GM13977 (cell line): ENCODE measurements at regions not wholly inside any gene's neighbourhood (a gene's known extent, or its start where the extent isn't known, plus 50 kb on each side); places are given as distances from the start of the nearest gene placed in this dataset.

Experiments
- DNase-seq: peaks from one replicate; pipeline ENCODE4 v3.0.0; 2012; ENCODE audit warnings: low spot score
- CTCF ChIP-seq: IDR thresholded peaks from 2 replicates; pipeline ENCODE4 v1.5.1; 2012; ENCODE audit warnings: mild to moderate bottlenecking, control low read depth; ENCODE audit not compliant: insufficient read depth; ENCODE audit errors: extremely low read depth, missing control alignments
- in situ Hi-C: fragments of 300-500 bp; cut with MboI; formaldehyde crosslinking; loops from one replicate; pipeline ENCODE4 v1.12.0; 2022; ENCODE audit warnings: low sequenced_read_pairs, low pct_unique_long_range_greater_than_20kb, mixed read lengths, inconsistent platforms; ENCODE audit not compliant: unreplicated experiment

DNA sequence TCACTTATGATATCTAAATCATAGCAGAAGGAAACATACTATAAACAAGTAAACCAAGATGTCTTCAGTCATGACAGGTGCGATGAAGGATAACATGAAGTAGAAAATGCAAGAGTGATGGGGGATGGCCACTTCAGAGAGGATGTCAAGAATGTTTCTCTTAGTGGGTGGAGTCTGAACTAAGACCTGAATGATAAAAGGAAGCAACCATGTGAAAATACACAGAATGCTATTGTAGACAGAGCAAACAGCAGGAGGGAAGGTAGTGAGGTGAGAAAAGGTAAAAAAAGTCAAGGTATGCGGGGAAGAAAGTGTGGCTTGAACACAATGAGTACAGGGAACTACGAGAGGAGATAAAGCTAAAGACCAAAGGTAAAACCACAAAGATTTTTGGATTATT, 341.6 kb downstream of the FBXO15 start:
- TF ChIP-seq CTCF, result no peak
- in situ Hi-C loops, result no loop called here
- DNase-seq, result no peak

GRCh38 chr18:73797419-73797818, 350.2 kb downstream of the FBXO15 start:
- no peak for DNase-seq
- in situ Hi-C loops, result no loop called here
- no peak for TF ChIP-seq CTCF

DNA sequence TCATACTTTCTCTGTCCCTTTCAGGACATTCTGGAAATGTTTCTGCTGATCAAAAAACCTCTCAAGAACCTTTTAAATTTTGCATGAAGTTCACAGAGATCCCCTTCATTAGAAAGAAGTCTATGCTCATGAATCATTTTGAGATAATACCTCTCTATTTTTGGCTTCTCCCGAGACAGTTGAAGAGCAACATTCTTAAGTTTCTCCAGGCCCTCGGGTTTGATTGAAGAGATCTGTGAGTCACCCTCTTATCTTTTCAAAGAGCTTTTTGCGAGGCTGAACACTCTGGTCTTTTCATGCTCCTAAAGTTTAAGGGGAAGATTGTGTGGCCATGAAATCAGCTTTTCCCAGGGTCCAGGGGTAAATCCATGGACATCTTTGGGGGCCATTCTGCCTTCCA, 354.2 kb downstream of the FBXO15 start:
- TF ChIP-seq CTCF, result no peak
- no peak for DNase-seq
- in situ Hi-C loops, result no loop called here

DNA sequence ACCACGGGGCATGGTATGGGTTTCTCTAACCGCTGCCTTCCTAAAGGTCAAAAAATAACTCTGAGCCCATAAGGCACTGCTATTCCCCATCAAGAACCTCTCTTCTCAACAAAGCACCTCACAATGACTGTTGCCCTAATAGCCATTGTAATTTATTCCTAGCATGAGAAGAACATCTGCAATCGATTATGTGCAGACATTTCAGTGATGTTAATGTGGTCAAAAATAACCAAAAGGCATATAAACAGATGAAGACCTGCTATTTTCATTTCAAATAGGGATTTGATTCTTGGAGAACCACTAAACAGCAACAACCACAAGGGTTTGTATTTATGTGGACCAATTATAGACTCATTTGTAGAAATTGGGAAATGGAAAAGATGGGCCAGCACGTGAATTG, 356.6 kb downstream of the FBXO15 start:
- no peak for TF ChIP-seq CTCF
- in situ Hi-C loops, result no loop called here
- DNase-seq, result no peak

GRCh38 chr18:73790587-73790986, 357.0 kb downstream of the FBXO15 start:
- in situ Hi-C loops, result no loop called here
- TF ChIP-seq CTCF, result no peak
- no peak for DNase-seq

GRCh38 chr18:73787316-73787715, 360.3 kb downstream of the FBXO15 start:
- TF ChIP-seq CTCF, result no peak
- no peak for DNase-seq
- in situ Hi-C loops, result no loop called here

- in situ Hi-C loops, result no loop called here
Observed at GRCh38 chr18:73785300-73785699, 362.3 kb downstream of the FBXO15 start.

More at GRCh38 chr18:73785300-73785699, 362.3 kb downstream of the FBXO15 start:
- DNase-seq, result no peak
- TF ChIP-seq CTCF, result no peak
